ENCODE measurements at regions not wholly inside any gene's neighbourhood (a gene's known extent, or its start where the extent isn't known, plus 50 kb on each side); places are given as distances from the start of the nearest gene placed in this dataset.
"Not testable (repeated sequence)": the region's sequence is repeated elsewhere in the genome, so short reads cannot be mapped to it uniquely, and the experiment has no call there.

- Mint-ChIP-seq H3K27ac (no peak overlapping the region), H3K4me1 (peaks cover 6% of the 10 kb centered on the region), H3K36me3 (no peaks in the 10 kb centered on the region), H3K27me3 (ENCODE audit: insufficient read depth, low read depth) (peaks cover 3% of the 10 kb centered on the region), H3K9me3 (peaks cover 3% of the 10 kb centered on the region), H3K4me3 (no peak overlapping the region)
- no peak overlapping the region for H3K4me3 ChIP-seq
- no peaks in the 10 kb centered on the region for H3K79me2 ChIP-seq (ENCODE audit: low read depth)
- no peak for TF ChIP-seq EZH2phosphoT487 (IDR thresholded peaks at IDR 0.05)
- no peak for TF ChIP-seq EZH2 (IDR thresholded peaks at IDR 0.05)
- TF ChIP-seq CTCF (IDR thresholded peaks at IDR 0.05): no peak
- DNase-seq (ENCODE audit: low spot score): peak; percentile 4
- H3K4me2 ChIP-seq: no peak overlapping the region
- H3K9me3 ChIP-seq (ENCODE audit: low read depth): no peaks in the 10 kb centered on the region
- H3F3A ChIP-seq (ENCODE audit: low read depth): peaks cover 6% of the 10 kb centered on the region
- no peaks in the 10 kb centered on the region for H4K20me1 ChIP-seq (ENCODE audit: low read depth)
- no peak overlapping the region for H2AFZ ChIP-seq (replicated peaks)
- H3K27me3 ChIP-seq: no peaks in the 10 kb centered on the region
- no peak overlapping the region for H3K27ac ChIP-seq
- no peaks in the 10 kb centered on the region for H3K36me3 ChIP-seq
- H3K4me1 ChIP-seq: no peaks in the 10 kb centered on the region
- no peak overlapping the region for H3K9ac ChIP-seq
Observed at GRCh38 chr3:191688756-191689433, 227.9 kb downstream of the PYDC2 start.

- H3K27ac Mint-ChIP-seq; H3K9me3 ChIP-seq (ENCODE audit: low read depth); H3K27me3 Mint-ChIP-seq (ENCODE audit: insufficient read depth, low read depth); H3K4me3 Mint-ChIP-seq; H3K4me3 ChIP-seq; H3K9ac ChIP-seq; H3K9me3 Mint-ChIP-seq; H3K36me3 ChIP-seq; H4K20me1 ChIP-seq (ENCODE audit: low read depth); H3K79me2 ChIP-seq (ENCODE audit: low read depth); H3K27ac ChIP-seq; H2AFZ ChIP-seq (replicated peaks); H3K4me1 ChIP-seq; H3K4me2 ChIP-seq; H3K36me3 Mint-ChIP-seq; DNase-seq (ENCODE audit: low spot score); H3K27me3 ChIP-seq; H3F3A ChIP-seq (ENCODE audit: low read depth): not testable (repeated sequence)
- H3K4me1 Mint-ChIP-seq: peaks cover 15% of the 10 kb centered on the region
Observed at GRCh38 chr3:191691184-191691583, 230.2 kb downstream of the PYDC2 start.

- H2AFZ ChIP-seq (replicated peaks): peak overlapping the region; percentile 52
- H3K27me3 Mint-ChIP-seq (ENCODE audit: insufficient read depth, low read depth): peaks cover 3% of the 10 kb centered on the region
- no peak overlapping the region for H3K4me2 ChIP-seq
- no peaks in the 10 kb centered on the region for H3K4me1 ChIP-seq
- H3K4me1 Mint-ChIP-seq: peaks cover 15% of the 10 kb centered on the region
- no peaks in the 10 kb centered on the region for H4K20me1 ChIP-seq (ENCODE audit: low read depth)
- no peak overlapping the region for H3K4me3 ChIP-seq
- no peaks in the 10 kb centered on the region for H3K9me3 ChIP-seq (ENCODE audit: low read depth)
- H3K9ac ChIP-seq: no peak overlapping the region
- no peaks in the 10 kb centered on the region for H3K36me3 Mint-ChIP-seq
- H3K27ac Mint-ChIP-seq: no peak overlapping the region
- H3K27me3 ChIP-seq: no peaks in the 10 kb centered on the region
- no peaks in the 10 kb centered on the region for H3K36me3 ChIP-seq
- H3K27ac ChIP-seq: no peak overlapping the region
- no peak overlapping the region for H3K4me3 Mint-ChIP-seq
- peaks cover 4% of the 10 kb centered on the region for H3K9me3 Mint-ChIP-seq
- TF ChIP-seq EZH2phosphoT487 (IDR thresholded peaks at IDR 0.05) (no peak), CTCF (IDR thresholded peaks at IDR 0.05) (no peak), EZH2 (IDR thresholded peaks at IDR 0.05) (no peak)
- no peak for DNase-seq (ENCODE audit: low spot score)
- H3K79me2 ChIP-seq (ENCODE audit: low read depth): no peaks in the 10 kb centered on the region
- H3F3A ChIP-seq (ENCODE audit: low read depth): no peaks in the 10 kb centered on the region
Observed at GRCh38 chr3:191695131-191695814, 234.3 kb downstream of the PYDC2 start.

- Mint-ChIP-seq H3K27ac (no peak overlapping the region), H3K27me3 (ENCODE audit: insufficient read depth, low read depth) (peaks cover 3% of the 10 kb centered on the region), H3K36me3 (no peaks in the 10 kb centered on the region), H3K4me1 (peaks cover 15% of the 10 kb centered on the region), H3K4me3 (no peak overlapping the region), H3K9me3 (peaks cover 8% of the 10 kb centered on the region)
- no peaks in the 10 kb centered on the region for H3K9me3 ChIP-seq (ENCODE audit: low read depth)
- H3K4me1 ChIP-seq: no peaks in the 10 kb centered on the region
- no peak overlapping the region for H3K27ac ChIP-seq
- no peak for DNase-seq (ENCODE audit: low spot score)
- H3K79me2 ChIP-seq (ENCODE audit: low read depth): no peaks in the 10 kb centered on the region
- H3F3A ChIP-seq (ENCODE audit: low read depth): no peaks in the 10 kb centered on the region
- H3K36me3 ChIP-seq: no peaks in the 10 kb centered on the region
- H2AFZ ChIP-seq (replicated peaks): no peak overlapping the region
- no peak overlapping the region for H3K4me2 ChIP-seq
- H3K4me3 ChIP-seq: no peak overlapping the region
- no peaks in the 10 kb centered on the region for H4K20me1 ChIP-seq (ENCODE audit: low read depth)
- no peak for TF ChIP-seq EZH2phosphoT487 (IDR thresholded peaks at IDR 0.05)
- no peak for TF ChIP-seq EZH2 (IDR thresholded peaks at IDR 0.05)
- no peak for TF ChIP-seq CTCF (IDR thresholded peaks at IDR 0.05)
- no peaks in the 10 kb centered on the region for H3K27me3 ChIP-seq
- no peak overlapping the region for H3K9ac ChIP-seq
Observed at GRCh38 chr3:191695815-191696153, 234.8 kb downstream of the PYDC2 start.

All from neural progenitor cell (in vitro differentiated cells).